Activated naive CD4-positive, alpha-beta T cell treated with anti-CD3 and anti-CD28 coated beads for 36 hours (primary cell): ENCODE measurements at regions not wholly inside any gene's neighbourhood (a gene's known extent, or its start where the extent isn't known, plus 50 kb on each side); places are given as distances from the start of the nearest gene placed in this dataset.
"Not testable (repeated sequence)": the region's sequence is repeated elsewhere in the genome, so short reads cannot be mapped to it uniquely, and the experiment has no call there.

Source experiments
- CTCF ChIA-PET: fragments of 350-600 bp; sonication (Branson Sonifier 250); formaldehyde crosslinking; loops from one replicate; lab custom pipeline; 2021; ENCODE audit warnings: antibody characterized with exemption; lab: Charles Lee
- DNase-seq: peaks from one replicate; pipeline ENCODE4 v3.0.0-alpha.2; 2020
- H3K27ac Mint-ChIP-seq: one replicate; pipeline ENCODE4 v1.8.0; 2021; ENCODE audit warnings: mild to moderate bottlenecking, mixed read lengths
- H3K27me3 Mint-ChIP-seq: one replicate; pipeline ENCODE4 v1.8.0; 2021; ENCODE audit warnings: low read depth, mixed read lengths
- H3K36me3 Mint-ChIP-seq: one replicate; pipeline ENCODE4 v1.8.0; 2021; ENCODE audit warnings: low read depth, mixed read lengths
- H3K4me1 Mint-ChIP-seq: one replicate; pipeline ENCODE4 v1.8.0; 2021; ENCODE audit warnings: low read depth, mixed read lengths
- H3K4me3 Mint-ChIP-seq: one replicate; pipeline ENCODE4 v1.8.0; 2021; ENCODE audit warnings: mild to moderate bottlenecking, moderate library complexity, mixed read lengths
- H3K9me3 Mint-ChIP-seq: one replicate; pipeline ENCODE4 v1.8.0; 2021; ENCODE audit warnings: mixed read lengths
- intact Hi-C: fragments of 100-400 bp; cut with micrococcal nuclease; formaldehyde crosslinking; loops from one replicate; pipeline ENCODE4 v1.15.1; 2023

- peaks cover 4% of the 10 kb centered on the region for H3K4me1 Mint-ChIP-seq
- no peaks in the 10 kb centered on the region for H3K27me3 Mint-ChIP-seq
- no peak for DNase-seq
- no peak overlapping the region for H3K27ac Mint-ChIP-seq
- H3K4me3 Mint-ChIP-seq = no peak overlapping the region
- peaks cover 4% of the 10 kb centered on the region for H3K9me3 Mint-ChIP-seq
- intact Hi-C loops = no loop called here
- H3K36me3 Mint-ChIP-seq = no peaks in the 10 kb centered on the region
- CTCF ChIA-PET = interaction anchor here (1.4 kb wide), 1 partner anchor 49 kb away, joined by 3 read pairs; no protein-coding TSS in a partner anchor
Measured at GRCh38 chr4:151850791-151851213, 90.0 kb upstream of the GATB start.

- DNase-seq, H3K4me1 Mint-ChIP-seq, intact Hi-C loops, H3K27ac Mint-ChIP-seq, H3K27me3 Mint-ChIP-seq, H3K36me3 Mint-ChIP-seq, H3K4me3 Mint-ChIP-seq, H3K9me3 Mint-ChIP-seq, CTCF ChIA-PET: not testable (repeated sequence)
Measured at GRCh38 chr4:151845551-151845950, 84.7 kb upstream of the GATB start.

GRCh38 chr4:151842430-151843079 lies 81.7 kb upstream of the GATB start:
- H3K27me3 Mint-ChIP-seq = no peaks in the 10 kb centered on the region
- no peaks in the 10 kb centered on the region for H3K4me1 Mint-ChIP-seq
- no peaks in the 10 kb centered on the region for H3K9me3 Mint-ChIP-seq
- H3K27ac Mint-ChIP-seq = no peak overlapping the region
- H3K36me3 Mint-ChIP-seq = no peaks in the 10 kb centered on the region
- CTCF ChIA-PET = interaction anchor here (1.4 kb wide), 1 partner anchor 41 kb away, joined by 4 read pairs; no protein-coding TSS in a partner anchor
- H3K4me3 Mint-ChIP-seq = no peak overlapping the region
- DNase-seq = no peak
- intact Hi-C loops = no loop called here

- Mint-ChIP-seq H3K36me3 (no peaks in the 10 kb centered on the region), H3K4me3 (no peak overlapping the region), H3K27me3 (no peaks in the 10 kb centered on the region), H3K9me3 (no peaks in the 10 kb centered on the region), H3K27ac (no peak overlapping the region), H3K4me1 (no peaks in the 10 kb centered on the region)
- intact Hi-C loops = no loop called here
- no peak for DNase-seq
- CTCF ChIA-PET = no interaction called here
Measured at GRCh38 chr4:151841107-151841506, 80.3 kb upstream of the GATB start.

GRCh38 chr4:151835467-151835866 lies 74.7 kb upstream of the GATB start:
- Mint-ChIP-seq H3K4me1 (peaks cover 27% of the 10 kb centered on the region), H3K27ac (no peak overlapping the region), H3K27me3 (no peaks in the 10 kb centered on the region), H3K4me3 (no peak overlapping the region), H3K36me3 (no peaks in the 10 kb centered on the region), H3K9me3 (no peaks in the 10 kb centered on the region)
- intact Hi-C loops = no loop called here
- no peak for DNase-seq
- CTCF ChIA-PET = no interaction called here

- no peak overlapping the region for H3K4me3 Mint-ChIP-seq
- intact Hi-C loops = loop anchor here (1.0 to 2.0 kb wide), 2 partner anchors 49 to 72 kb away; partner anchors contain the start of gene GATB
- no peak overlapping the region for H3K27ac Mint-ChIP-seq
- no peaks in the 10 kb centered on the region for H3K9me3 Mint-ChIP-seq
- CTCF ChIA-PET = interaction anchor here (0.7 kb wide), 1 partner anchor 156 kb away, joined by 3 read pairs; no protein-coding TSS in a partner anchor
- no peak for DNase-seq
- no peaks in the 10 kb centered on the region for H3K36me3 Mint-ChIP-seq
- H3K4me1 Mint-ChIP-seq = peaks cover 27% of the 10 kb centered on the region
- no peaks in the 10 kb centered on the region for H3K27me3 Mint-ChIP-seq
Measured at GRCh38 chr4:151833174-151833573, 72.4 kb upstream of the GATB start.

GRCh38 chr4:151831526-151831925 lies 70.7 kb upstream of the GATB start:
- H3K27ac Mint-ChIP-seq = no peak overlapping the region
- CTCF ChIA-PET = no interaction called here
- peaks cover 27% of the 10 kb centered on the region for H3K4me1 Mint-ChIP-seq
- no peak for DNase-seq
- no peaks in the 10 kb centered on the region for H3K27me3 Mint-ChIP-seq
- H3K4me3 Mint-ChIP-seq = no peak overlapping the region
- intact Hi-C loops = no loop called here
- no peaks in the 10 kb centered on the region for H3K36me3 Mint-ChIP-seq
- no peaks in the 10 kb centered on the region for H3K9me3 Mint-ChIP-seq

GRCh38 chr4:151830168-151830567 lies 69.4 kb upstream of the GATB start:
- H3K27me3 Mint-ChIP-seq = no peaks in the 10 kb centered on the region
- no peaks in the 10 kb centered on the region for H3K36me3 Mint-ChIP-seq
- intact Hi-C loops = no loop called here
- no peaks in the 10 kb centered on the region for H3K9me3 Mint-ChIP-seq
- H3K4me1 Mint-ChIP-seq = peaks cover 21% of the 10 kb centered on the region
- H3K4me3 Mint-ChIP-seq = no peak overlapping the region
- CTCF ChIA-PET = no interaction called here
- no peak overlapping the region for H3K27ac Mint-ChIP-seq
- DNase-seq = no peak

GRCh38 chr4:151829309-151829708 lies 68.5 kb upstream of the GATB start:
- no peaks in the 10 kb centered on the region for H3K9me3 Mint-ChIP-seq
- H3K4me1 Mint-ChIP-seq = peaks cover 19% of the 10 kb centered on the region
- no peaks in the 10 kb centered on the region for H3K27me3 Mint-ChIP-seq
- DNase-seq = no peak
- no peaks in the 10 kb centered on the region for H3K36me3 Mint-ChIP-seq
- intact Hi-C loops = no loop called here
- no peak overlapping the region for H3K27ac Mint-ChIP-seq
- no peak overlapping the region for H3K4me3 Mint-ChIP-seq
- CTCF ChIA-PET = no interaction called here

- CTCF ChIA-PET = no interaction called here
- no peaks in the 10 kb centered on the region for H3K36me3 Mint-ChIP-seq
- H3K27me3 Mint-ChIP-seq = no peaks in the 10 kb centered on the region
- H3K4me1 Mint-ChIP-seq = no peaks in the 10 kb centered on the region
- intact Hi-C loops = no loop called here
- no peak for DNase-seq
- no peaks in the 10 kb centered on the region for H3K9me3 Mint-ChIP-seq
- H3K4me3 Mint-ChIP-seq = no peak overlapping the region
- no peak overlapping the region for H3K27ac Mint-ChIP-seq
Measured at GRCh38 chr4:151824656-151825055, 63.8 kb upstream of the GATB start.

GRCh38 chr4:151822331-151822730 lies 61.5 kb upstream of the GATB start:
- Mint-ChIP-seq H3K4me3 (no peak overlapping the region), H3K4me1 (no peaks in the 10 kb centered on the region), H3K9me3 (no peaks in the 10 kb centered on the region), H3K36me3 (no peaks in the 10 kb centered on the region), H3K27me3 (no peaks in the 10 kb centered on the region), H3K27ac (no peak overlapping the region)
- no peak for DNase-seq
- intact Hi-C loops = no loop called here
- CTCF ChIA-PET = interaction anchor here (1.3 kb wide), 1 partner anchor 21 kb away, joined by 3 read pairs; no protein-coding TSS in a partner anchor

GRCh38 chr4:151820004-151820403 lies 59.2 kb upstream of the GATB start:
- DNase-seq = no peak
- no peaks in the 10 kb centered on the region for H3K9me3 Mint-ChIP-seq
- intact Hi-C loops = no loop called here
- no peak overlapping the region for H3K4me3 Mint-ChIP-seq
- no peak overlapping the region for H3K27ac Mint-ChIP-seq
- no peaks in the 10 kb centered on the region for H3K4me1 Mint-ChIP-seq
- H3K36me3 Mint-ChIP-seq = no peaks in the 10 kb centered on the region
- H3K27me3 Mint-ChIP-seq = no peaks in the 10 kb centered on the region
- CTCF ChIA-PET = interaction anchor here (0.9 kb wide), 1 partner anchor 9 kb away, joined by 3 read pairs; no protein-coding TSS in a partner anchor

- DNase-seq = no peak
- intact Hi-C loops = no loop called here
- Mint-ChIP-seq H3K27ac (no peak overlapping the region), H3K36me3 (no peaks in the 10 kb centered on the region), H3K9me3 (no peaks in the 10 kb centered on the region), H3K4me3 (no peak overlapping the region), H3K27me3 (no peaks in the 10 kb centered on the region), H3K4me1 (no peaks in the 10 kb centered on the region)
- CTCF ChIA-PET = interaction anchor here (1.1 to 1.5 kb wide), 2 partner anchors 8 to 9 kb away, joined by 3 to 8 read pairs; no protein-coding TSS in a partner anchor
Measured at GRCh38 chr4:151811403-151811802, 50.6 kb upstream of the GATB start.
